ENCODE measurements at regions not wholly inside any gene's neighbourhood (a gene's known extent, or its start where the extent isn't known, plus 50 kb on each side); places are given as distances from the start of the nearest gene placed in this dataset.

DNA sequence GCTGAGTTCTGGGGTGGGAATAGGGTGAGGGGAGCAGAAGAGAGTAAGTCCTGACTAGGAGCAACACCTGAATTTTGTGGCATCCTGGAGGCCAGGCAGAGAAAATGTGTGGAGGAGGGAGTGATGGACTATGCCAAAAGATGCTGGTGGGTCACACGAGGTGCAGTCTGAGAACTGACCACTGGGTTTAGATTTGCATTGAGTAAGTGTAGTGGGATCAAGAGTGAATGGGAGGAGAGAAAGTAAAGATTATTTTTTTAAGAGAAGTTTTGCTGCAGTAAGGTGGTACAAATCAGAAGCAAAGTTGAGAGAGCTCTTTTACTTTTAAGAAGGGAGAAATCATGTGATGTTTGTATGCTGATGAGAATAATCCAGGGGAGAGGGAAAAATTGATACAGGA, 405.1 kb downstream of the DLEU7 start:
- Histone ChIP-seq H3K79me2 (no peaks in the 10 kb centered on the region), H3K4me3 (no peak overlapping the region), H3K9me3 (ENCODE audit: low read depth) (no peaks in the 10 kb centered on the region), H3K4me1 (ENCODE audit: insufficient read depth) (peaks cover 5% of the 10 kb centered on the region), H3K4me2 (no peak overlapping the region), H3K27ac (no peak overlapping the region), H2AFZ (no peak overlapping the region), H3K36me3 (replicated peaks; ENCODE audit: insufficient read depth, low read depth) (no peaks in the 10 kb centered on the region), H3K27me3 (no peaks in the 10 kb centered on the region), H3K9me2 (replicated peaks; ENCODE audit: insufficient read depth) (no peaks in the 10 kb centered on the region), H4K20me1 (ENCODE audit: insufficient read depth, poor library complexity, severe bottlenecking) (no peaks in the 10 kb centered on the region)
- TF ChIP-seq EZH2phosphoT487 (IDR thresholded peaks at IDR 0.05; ENCODE audit: low read depth, severe bottlenecking, unreplicated experiment) = no peak
- TF ChIP-seq EZH2 (IDR thresholded peaks at IDR 0.05; ENCODE audit: borderline replicate concordance) = no peak
- TF ChIP-seq, protein P1, sequence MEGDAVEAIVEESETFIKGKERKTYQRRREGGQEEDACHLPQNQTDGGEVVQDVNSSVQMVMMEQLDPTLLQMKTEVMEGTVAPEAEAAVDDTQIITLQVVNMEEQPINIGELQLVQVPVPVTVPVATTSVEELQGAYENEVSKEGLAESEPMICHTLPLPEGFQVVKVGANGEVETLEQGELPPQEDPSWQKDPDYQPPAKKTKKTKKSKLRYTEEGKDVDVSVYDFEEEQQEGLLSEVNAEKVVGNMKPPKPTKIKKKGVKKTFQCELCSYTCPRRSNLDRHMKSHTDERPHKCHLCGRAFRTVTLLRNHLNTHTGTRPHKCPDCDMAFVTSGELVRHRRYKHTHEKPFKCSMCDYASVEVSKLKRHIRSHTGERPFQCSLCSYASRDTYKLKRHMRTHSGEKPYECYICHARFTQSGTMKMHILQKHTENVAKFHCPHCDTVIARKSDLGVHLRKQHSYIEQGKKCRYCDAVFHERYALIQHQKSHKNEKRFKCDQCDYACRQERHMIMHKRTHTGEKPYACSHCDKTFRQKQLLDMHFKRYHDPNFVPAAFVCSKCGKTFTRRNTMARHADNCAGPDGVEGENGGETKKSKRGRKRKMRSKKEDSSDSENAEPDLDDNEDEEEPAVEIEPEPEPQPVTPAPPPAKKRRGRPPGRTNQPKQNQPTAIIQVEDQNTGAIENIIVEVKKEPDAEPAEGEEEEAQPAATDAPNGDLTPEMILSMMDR (IDR thresholded peaks at IDR 0.05; ENCODE audit: poor library complexity) = no peak
- 79% methylated on average over 1 of the region's 1 CpG for WGBS (ENCODE audit: low lambda C conversion rate, missing lambda C conversion rate)
- DNase-seq (ENCODE audit: low spot score) = no peak

DNA sequence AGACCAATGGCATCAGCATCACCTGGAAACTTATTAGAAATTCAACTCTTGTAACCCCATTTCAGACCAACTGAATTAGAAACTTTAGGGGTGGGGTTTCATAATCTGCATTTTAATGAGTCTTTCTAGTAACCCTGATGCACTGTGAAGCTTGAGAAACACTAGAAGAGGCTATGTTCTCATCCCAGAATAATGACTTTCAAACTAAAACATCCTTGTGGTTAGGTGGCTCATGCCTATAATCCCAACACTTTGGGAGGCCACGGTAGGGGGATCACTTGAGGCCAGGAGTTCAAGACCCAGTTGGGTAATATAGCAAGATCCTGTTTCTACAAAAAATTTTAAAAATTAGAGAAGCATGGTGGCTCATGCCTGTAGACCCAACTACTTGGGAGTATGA, 402.4 kb downstream of the DLEU7 start:
- no peak for TF ChIP-seq EZH2phosphoT487 (IDR thresholded peaks at IDR 0.05; ENCODE audit: low read depth, severe bottlenecking, unreplicated experiment)
- TF ChIP-seq, protein P1 (IDR thresholded peaks at IDR 0.05; ENCODE audit: poor library complexity) = no peak
- TF ChIP-seq EZH2 (IDR thresholded peaks at IDR 0.05; ENCODE audit: borderline replicate concordance) = no peak
- H3K27me3 ChIP-seq = no peaks in the 10 kb centered on the region
- no peaks in the 10 kb centered on the region for H3K79me2 ChIP-seq
- no peaks in the 10 kb centered on the region for H3K36me3 ChIP-seq (replicated peaks; ENCODE audit: insufficient read depth, low read depth)
- peaks cover 5% of the 10 kb centered on the region for H3K4me1 ChIP-seq (ENCODE audit: insufficient read depth)
- no peak for DNase-seq (ENCODE audit: low spot score)
- no peak overlapping the region for H3K4me2 ChIP-seq
- no peaks in the 10 kb centered on the region for H4K20me1 ChIP-seq (ENCODE audit: insufficient read depth, poor library complexity, severe bottlenecking)
- H3K27ac ChIP-seq = no peak overlapping the region
- no peak overlapping the region for H3K4me3 ChIP-seq
- no peaks in the 10 kb centered on the region for H3K9me2 ChIP-seq (replicated peaks; ENCODE audit: insufficient read depth)
- no peaks in the 10 kb centered on the region for H3K9me3 ChIP-seq (ENCODE audit: low read depth)
- WGBS (ENCODE audit: low lambda C conversion rate, missing lambda C conversion rate) = 88% methylated on average over 1 of the region's 1 CpG
- H2AFZ ChIP-seq = no peak overlapping the region

DNA sequence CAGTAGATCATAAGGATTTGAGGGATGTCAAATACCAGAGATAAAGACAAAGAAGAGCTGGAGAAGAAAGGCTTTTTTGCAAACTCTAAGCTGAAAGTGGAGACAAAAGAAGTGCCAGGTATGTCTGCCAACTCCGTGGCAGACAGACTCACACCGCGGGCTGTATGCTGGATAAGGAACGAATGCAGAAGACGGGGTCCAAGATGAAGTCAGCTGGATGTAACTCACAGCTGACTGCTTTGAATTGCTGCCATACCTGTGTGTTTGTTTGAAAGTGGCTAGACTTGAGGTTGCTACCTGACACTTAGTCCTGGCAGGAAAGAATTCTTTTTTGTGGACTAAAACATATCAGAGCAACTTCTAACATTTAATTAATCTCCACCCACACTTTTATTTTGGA, 398.8 kb downstream of the DLEU7 start:
- Histone ChIP-seq H4K20me1 (ENCODE audit: insufficient read depth, poor library complexity, severe bottlenecking) (no peaks in the 10 kb centered on the region), H3K4me2 (no peak overlapping the region), H3K4me3 (no peak overlapping the region), H3K9me3 (ENCODE audit: low read depth) (no peaks in the 10 kb centered on the region), H3K27me3 (no peaks in the 10 kb centered on the region), H2AFZ (no peak overlapping the region), H3K79me2 (no peaks in the 10 kb centered on the region), H3K36me3 (replicated peaks; ENCODE audit: insufficient read depth, low read depth) (no peaks in the 10 kb centered on the region), H3K9me2 (replicated peaks; ENCODE audit: insufficient read depth) (no peaks in the 10 kb centered on the region), H3K27ac (no peak overlapping the region), H3K4me1 (ENCODE audit: insufficient read depth) (no peaks in the 10 kb centered on the region)
- TF ChIP-seq, protein P1 (IDR thresholded peaks at IDR 0.05; ENCODE audit: poor library complexity) = no peak
- TF ChIP-seq EZH2 (IDR thresholded peaks at IDR 0.05; ENCODE audit: borderline replicate concordance) (no peak), EZH2phosphoT487 (IDR thresholded peaks at IDR 0.05; ENCODE audit: low read depth, severe bottlenecking, unreplicated experiment) (no peak)
- 46% methylated on average over 5 of the region's 5 CpGs for WGBS (ENCODE audit: low lambda C conversion rate, missing lambda C conversion rate)
- DNase-seq (ENCODE audit: low spot score) = no peak

DNA sequence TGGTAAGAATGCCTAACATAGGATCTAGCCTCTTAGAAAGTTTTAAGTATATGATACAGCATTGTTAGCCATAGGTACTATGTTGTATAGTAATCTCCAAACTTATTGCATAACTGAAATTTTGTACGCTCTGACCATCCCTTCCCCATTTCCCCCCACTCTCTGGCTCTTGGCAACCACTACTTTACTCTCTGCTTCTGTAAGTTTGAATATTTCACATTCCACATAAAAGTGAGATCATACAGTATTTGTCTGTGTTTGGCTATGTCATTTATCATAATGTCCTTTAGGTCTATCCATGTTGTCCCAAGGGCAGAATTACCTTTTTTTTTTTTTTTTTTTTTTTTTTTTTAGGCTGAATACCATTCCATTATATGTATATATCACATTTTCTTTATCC, 396.9 kb downstream of the DLEU7 start:
- no peak overlapping the region for H3K27ac ChIP-seq
- H4K20me1 ChIP-seq (ENCODE audit: insufficient read depth, poor library complexity, severe bottlenecking) = no peaks in the 10 kb centered on the region
- no peaks in the 10 kb centered on the region for H3K9me2 ChIP-seq (replicated peaks; ENCODE audit: insufficient read depth)
- H3K9me3 ChIP-seq (ENCODE audit: low read depth) = no peaks in the 10 kb centered on the region
- H3K4me3 ChIP-seq = no peak overlapping the region
- H3K27me3 ChIP-seq = no peaks in the 10 kb centered on the region
- H2AFZ ChIP-seq = no peak overlapping the region
- no peaks in the 10 kb centered on the region for H3K4me1 ChIP-seq (ENCODE audit: insufficient read depth)
- no peaks in the 10 kb centered on the region for H3K36me3 ChIP-seq (replicated peaks; ENCODE audit: insufficient read depth, low read depth)
- H3K79me2 ChIP-seq = no peaks in the 10 kb centered on the region
- H3K4me2 ChIP-seq = no peak overlapping the region
- no peak for TF ChIP-seq EZH2 (IDR thresholded peaks at IDR 0.05; ENCODE audit: borderline replicate concordance)
- TF ChIP-seq EZH2phosphoT487 (IDR thresholded peaks at IDR 0.05; ENCODE audit: low read depth, severe bottlenecking, unreplicated experiment) = no peak
- TF ChIP-seq, protein P1 (IDR thresholded peaks at IDR 0.05; ENCODE audit: poor library complexity) = no peak
- no peak for DNase-seq (ENCODE audit: low spot score)
- 95% methylated on average over 1 of the region's 1 CpG for WGBS (ENCODE audit: low lambda C conversion rate, missing lambda C conversion rate)

Data from hepatocyte (in vitro differentiated cells).